Mesothelial cell of epicardium (in vitro differentiated cells): ENCODE measurements at regions not wholly inside any gene's neighbourhood (a gene's known extent, or its start where the extent isn't known, plus 50 kb on each side); places are given as distances from the start of the nearest gene placed in this dataset.

Experiments used
- DNase-seq, 2 experiments: peaks; one replicate each; pipeline ENCODE4 v3.0.0; 2021; ENCODE audit warnings: low spot score in 2 of 2; ENCODE audit not compliant: unreplicated experiment in 2 of 2
- H3K27ac Mint-ChIP-seq: 2 replicates; pipeline ENCODE4 v1.8.0; 2021; ENCODE audit warnings: mixed read lengths
- H3K27me3 Mint-ChIP-seq: 2 replicates; pipeline ENCODE4 v1.8.0; 2021; ENCODE audit warnings: low read depth, mixed read lengths
- H3K36me3 Mint-ChIP-seq: 2 replicates; pipeline ENCODE4 v1.8.0; 2021; ENCODE audit warnings: mixed read lengths
- H3K4me1 Mint-ChIP-seq: 2 replicates; pipeline ENCODE4 v1.8.0; 2021; ENCODE audit warnings: mixed read lengths
- H3K4me3 Mint-ChIP-seq: 2 replicates; pipeline ENCODE4 v1.8.0; 2021; ENCODE audit warnings: mild to moderate bottlenecking, moderate library complexity, mixed read lengths
- H3K9me3 Mint-ChIP-seq: 2 replicates; pipeline ENCODE4 v1.8.0; 2021; ENCODE audit warnings: mixed read lengths
- TF ChIP-seq, protein P1 (sequence below): fragments of 200-600 bp; sonication (generic); IDR thresholded peaks from one replicate; pipeline ENCODE4 v1.5.0; 2021; ENCODE audit warnings: antibody characterized with exemption; ENCODE audit not compliant: unreplicated experiment

DNA sequence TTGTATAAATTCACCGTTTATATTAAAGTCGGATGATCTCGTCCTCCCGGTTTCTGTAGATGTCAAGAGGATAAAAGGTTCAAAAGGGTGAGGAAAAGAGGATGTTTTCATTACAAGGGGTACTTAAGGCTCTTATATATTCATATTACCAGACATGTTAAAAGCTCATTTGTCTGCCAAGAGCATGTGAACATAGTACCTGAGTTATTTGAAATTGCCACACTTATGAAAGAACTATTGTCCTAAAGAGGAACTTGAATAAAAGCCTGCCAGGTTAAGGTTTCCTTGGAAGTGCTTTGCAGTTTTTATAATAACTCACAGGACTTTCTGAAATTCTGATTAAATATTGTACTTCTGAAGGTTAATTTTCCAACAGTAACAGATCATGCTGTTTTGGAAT lies 1915.1 kb downstream of the MAT2B start:
- no peak for DNase-seq
- TF ChIP-seq, protein P1, sequence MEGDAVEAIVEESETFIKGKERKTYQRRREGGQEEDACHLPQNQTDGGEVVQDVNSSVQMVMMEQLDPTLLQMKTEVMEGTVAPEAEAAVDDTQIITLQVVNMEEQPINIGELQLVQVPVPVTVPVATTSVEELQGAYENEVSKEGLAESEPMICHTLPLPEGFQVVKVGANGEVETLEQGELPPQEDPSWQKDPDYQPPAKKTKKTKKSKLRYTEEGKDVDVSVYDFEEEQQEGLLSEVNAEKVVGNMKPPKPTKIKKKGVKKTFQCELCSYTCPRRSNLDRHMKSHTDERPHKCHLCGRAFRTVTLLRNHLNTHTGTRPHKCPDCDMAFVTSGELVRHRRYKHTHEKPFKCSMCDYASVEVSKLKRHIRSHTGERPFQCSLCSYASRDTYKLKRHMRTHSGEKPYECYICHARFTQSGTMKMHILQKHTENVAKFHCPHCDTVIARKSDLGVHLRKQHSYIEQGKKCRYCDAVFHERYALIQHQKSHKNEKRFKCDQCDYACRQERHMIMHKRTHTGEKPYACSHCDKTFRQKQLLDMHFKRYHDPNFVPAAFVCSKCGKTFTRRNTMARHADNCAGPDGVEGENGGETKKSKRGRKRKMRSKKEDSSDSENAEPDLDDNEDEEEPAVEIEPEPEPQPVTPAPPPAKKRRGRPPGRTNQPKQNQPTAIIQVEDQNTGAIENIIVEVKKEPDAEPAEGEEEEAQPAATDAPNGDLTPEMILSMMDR = no peak
- Mint-ChIP-seq H3K36me3 (no peaks in the 10 kb centered on the region), H3K4me1 (no peaks in the 10 kb centered on the region), H3K27ac (no peak overlapping the region), H3K27me3 (no peaks in the 10 kb centered on the region), H3K9me3 (peaks cover 13% of the 10 kb centered on the region), H3K4me3 (no peak overlapping the region)

DNA sequence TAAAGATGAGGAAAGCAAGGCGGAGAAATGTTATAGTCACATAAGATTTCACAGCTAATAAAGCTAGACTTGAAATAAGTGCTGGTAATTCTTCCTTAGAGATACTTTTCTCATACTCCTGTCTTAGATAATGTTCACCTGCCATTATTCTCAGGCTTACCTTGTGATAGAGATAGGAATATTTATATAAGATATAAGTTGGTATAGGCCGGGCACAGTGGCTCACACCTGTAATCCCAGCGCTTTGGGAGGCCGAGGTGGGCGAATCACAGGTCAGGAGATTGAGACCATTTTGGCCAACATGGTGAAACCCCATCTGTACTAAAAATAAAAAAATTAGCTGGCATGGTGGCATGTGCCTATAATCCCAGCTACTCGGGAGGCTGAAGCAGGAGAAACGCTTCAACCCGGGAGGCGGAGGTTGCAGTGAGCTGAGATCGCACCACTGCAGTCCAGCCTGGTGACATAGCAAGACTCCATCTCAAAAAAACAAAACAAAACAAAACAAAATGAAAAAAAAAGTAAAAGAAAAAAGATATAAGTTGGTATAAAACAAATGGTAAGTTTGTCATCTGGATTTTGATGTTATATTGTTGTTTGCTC lies 1918.4 kb downstream of the MAT2B start:
- Mint-ChIP-seq H3K4me1 (no peaks in the 10 kb centered on the region), H3K4me3 (no peak overlapping the region), H3K27me3 (no peaks in the 10 kb centered on the region), H3K36me3 (no peaks in the 10 kb centered on the region), H3K27ac (no peak overlapping the region), H3K9me3 (peaks cover 12% of the 10 kb centered on the region)
- DNase-seq = no peak
- TF ChIP-seq, protein P1 = no peak

DNA sequence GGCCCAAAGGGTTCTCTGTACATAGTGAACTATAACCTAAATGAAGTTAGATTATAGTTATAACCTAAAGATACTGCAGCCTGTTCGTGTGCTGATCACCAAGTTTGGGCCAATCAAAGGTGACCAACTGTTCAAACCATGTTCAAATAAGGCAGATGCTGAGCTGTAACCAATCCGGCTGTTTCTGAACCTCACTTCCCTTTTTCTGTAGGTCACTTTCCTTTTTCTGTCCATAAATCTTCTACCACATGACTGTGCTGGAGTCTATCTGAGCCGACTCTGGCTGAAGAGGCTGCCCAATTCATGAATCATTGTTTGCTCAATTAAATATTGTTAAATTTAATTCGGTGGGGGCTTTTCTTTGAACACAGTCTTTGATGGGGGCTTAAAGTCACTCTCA lies 1920.2 kb downstream of the MAT2B start:
- Mint-ChIP-seq H3K4me1 (no peaks in the 10 kb centered on the region), H3K4me3 (no peak overlapping the region), H3K27ac (no peak overlapping the region), H3K9me3 (peaks cover 10% of the 10 kb centered on the region), H3K36me3 (no peaks in the 10 kb centered on the region), H3K27me3 (no peaks in the 10 kb centered on the region)
- TF ChIP-seq, protein P1 = no peak
- DNase-seq = no peak

DNA sequence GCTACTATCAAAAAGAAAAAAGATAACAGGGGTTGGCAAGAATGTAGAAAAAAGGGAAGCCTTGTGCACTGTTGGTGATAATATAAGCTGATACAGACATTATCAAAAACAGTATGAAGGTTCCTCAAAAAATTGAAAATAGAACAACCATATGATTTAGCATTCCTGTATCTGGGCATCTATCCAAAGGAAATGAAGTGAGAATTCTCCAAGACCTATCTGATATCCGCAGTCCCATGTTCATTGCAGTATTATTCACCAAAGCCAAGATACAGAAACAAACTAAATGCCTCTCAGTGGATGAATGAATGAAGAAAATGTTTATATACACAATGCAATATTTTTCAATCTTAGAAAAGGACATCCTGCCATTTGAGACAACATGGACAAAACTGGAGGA lies 1943.3 kb downstream of the MAT2B start:
- DNase-seq = no peak
- Mint-ChIP-seq H3K36me3 (no peaks in the 10 kb centered on the region), H3K4me3 (no peak overlapping the region), H3K27ac (no peak overlapping the region), H3K27me3 (no peaks in the 10 kb centered on the region), H3K9me3 (peaks cover 8% of the 10 kb centered on the region), H3K4me1 (no peaks in the 10 kb centered on the region)
- TF ChIP-seq, protein P1 = no peak

DNA sequence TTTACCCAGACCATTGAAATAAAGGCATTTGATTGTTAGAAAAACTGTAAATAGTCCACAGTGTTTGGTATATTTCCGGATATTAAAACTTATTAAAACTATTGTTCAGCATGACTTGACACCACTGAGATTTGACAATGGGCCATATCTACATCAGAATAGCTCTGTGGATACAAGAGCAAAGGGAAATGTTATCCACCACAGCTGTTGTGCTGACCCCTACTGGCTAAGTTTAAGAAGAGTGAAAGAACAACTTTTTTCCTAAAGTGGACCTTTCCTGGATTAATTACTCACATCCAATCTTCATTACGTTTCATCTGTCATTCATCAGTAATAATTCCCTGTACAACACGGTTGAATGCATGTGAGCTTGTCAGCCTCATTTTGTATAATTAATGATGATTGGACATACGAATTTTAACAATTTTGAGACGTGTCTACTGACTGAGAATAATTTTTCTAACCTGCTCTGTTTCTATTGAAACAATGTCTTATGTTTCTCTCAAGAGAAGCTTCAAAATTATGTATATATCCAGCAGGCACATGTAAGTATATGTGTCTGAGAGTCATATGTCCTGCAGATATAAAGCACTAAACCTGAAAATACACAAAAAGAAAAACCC lies 1952.6 kb downstream of the MAT2B start:
- Mint-ChIP-seq H3K27me3 (no peaks in the 10 kb centered on the region), H3K4me1 (peaks cover 12% of the 10 kb centered on the region), H3K36me3 (no peaks in the 10 kb centered on the region), H3K4me3 (no peak overlapping the region), H3K9me3 (no peaks in the 10 kb centered on the region), H3K27ac (no peak overlapping the region)
- DNase-seq = no peak
- TF ChIP-seq, protein P1 = peak; percentile 42
